ENCODE measurements at regions not wholly inside any gene's neighbourhood (a gene's known extent, or its start where the extent isn't known, plus 50 kb on each side); places are given as distances from the start of the nearest gene placed in this dataset.

GRCh38 chr12:24071842-24072241 is 122.4 kb upstream of the SOX5 start:
- no peak for DNase-seq

- no peak for DNase-seq
Observed at GRCh38 chr12:24069532-24070395, 120.3 kb upstream of the SOX5 start.

- no peak for DNase-seq
Observed at GRCh38 chr12:24066865-24067264, 117.4 kb upstream of the SOX5 start.

GRCh38 chr12:24066097-24066496 is 116.6 kb upstream of the SOX5 start:
- no peak for DNase-seq

GRCh38 chr12:24062642-24063245 is 113.3 kb upstream of the SOX5 start:
- DNase-seq = no peak

- no peak for DNase-seq
Observed at GRCh38 chr12:24060089-24060488, 110.6 kb upstream of the SOX5 start.

- no peak for DNase-seq
Observed at GRCh38 chr12:24057920-24058476, 108.5 kb upstream of the SOX5 start.

- DNase-seq = no peak
Observed at GRCh38 chr12:24055747-24056146, 106.3 kb upstream of the SOX5 start.

- no peak for DNase-seq
Observed at GRCh38 chr12:24054416-24054815, 104.9 kb upstream of the SOX5 start.

- no peak for DNase-seq
Observed at GRCh38 chr12:24049728-24050127, 100.3 kb upstream of the SOX5 start.

GRCh38 chr12:24049101-24049500 is 99.6 kb upstream of the SOX5 start:
- no peak for DNase-seq

- DNase-seq = no peak
Observed at GRCh38 chr12:24048446-24048845, 99.0 kb upstream of the SOX5 start.

GRCh38 chr12:24047326-24047725 is 97.9 kb upstream of the SOX5 start:
- no peak for DNase-seq

- DNase-seq = no peak
Observed at GRCh38 chr12:24045816-24046257, 96.4 kb upstream of the SOX5 start.

GRCh38 chr12:24044941-24045703 is 95.7 kb upstream of the SOX5 start:
- no peak for DNase-seq

GRCh38 chr12:24042651-24043050 is 93.2 kb upstream of the SOX5 start:
- DNase-seq = no peak

- DNase-seq = no peak
Observed at GRCh38 chr12:24039113-24039525, 89.6 kb upstream of the SOX5 start.

- no peak for DNase-seq
Observed at GRCh38 chr12:24038211-24038997, 88.9 kb upstream of the SOX5 start.

- DNase-seq = no peak
Observed at GRCh38 chr12:24036438-24037216, 87.2 kb upstream of the SOX5 start.

- no peak for DNase-seq
Observed at GRCh38 chr12:24034894-24035293, 85.4 kb upstream of the SOX5 start.

- no peak for DNase-seq
Observed at GRCh38 chr12:24034160-24034559, 84.7 kb upstream of the SOX5 start.

GRCh38 chr12:24027352-24027751 is 77.9 kb upstream of the SOX5 start:
- no peak for DNase-seq
